ENCODE measurements at regions not wholly inside any gene's neighbourhood (a gene's known extent, or its start where the extent isn't known, plus 50 kb on each side); places are given as distances from the start of the nearest gene placed in this dataset.

DNA sequence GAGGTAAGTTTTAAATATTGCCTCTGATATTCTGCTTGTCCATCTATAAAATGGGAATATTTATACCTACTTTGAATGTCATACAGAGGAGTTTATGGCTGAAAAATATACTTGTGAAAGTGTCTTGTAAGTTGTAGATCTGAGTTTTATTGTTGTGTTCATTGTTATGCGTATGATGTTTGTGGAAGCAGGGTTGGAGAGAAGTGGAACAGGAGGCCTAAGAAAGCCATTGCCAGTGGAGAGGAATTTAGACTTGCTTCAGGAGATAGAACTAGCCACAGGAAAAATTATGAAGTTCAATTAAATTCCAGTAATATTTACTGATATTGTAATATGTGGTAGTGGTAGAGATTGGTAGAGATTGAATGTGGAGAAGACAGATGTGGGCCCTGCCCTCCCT is 491.9 kb upstream of the FANCL start:
- TF ChIP-seq, protein P1, sequence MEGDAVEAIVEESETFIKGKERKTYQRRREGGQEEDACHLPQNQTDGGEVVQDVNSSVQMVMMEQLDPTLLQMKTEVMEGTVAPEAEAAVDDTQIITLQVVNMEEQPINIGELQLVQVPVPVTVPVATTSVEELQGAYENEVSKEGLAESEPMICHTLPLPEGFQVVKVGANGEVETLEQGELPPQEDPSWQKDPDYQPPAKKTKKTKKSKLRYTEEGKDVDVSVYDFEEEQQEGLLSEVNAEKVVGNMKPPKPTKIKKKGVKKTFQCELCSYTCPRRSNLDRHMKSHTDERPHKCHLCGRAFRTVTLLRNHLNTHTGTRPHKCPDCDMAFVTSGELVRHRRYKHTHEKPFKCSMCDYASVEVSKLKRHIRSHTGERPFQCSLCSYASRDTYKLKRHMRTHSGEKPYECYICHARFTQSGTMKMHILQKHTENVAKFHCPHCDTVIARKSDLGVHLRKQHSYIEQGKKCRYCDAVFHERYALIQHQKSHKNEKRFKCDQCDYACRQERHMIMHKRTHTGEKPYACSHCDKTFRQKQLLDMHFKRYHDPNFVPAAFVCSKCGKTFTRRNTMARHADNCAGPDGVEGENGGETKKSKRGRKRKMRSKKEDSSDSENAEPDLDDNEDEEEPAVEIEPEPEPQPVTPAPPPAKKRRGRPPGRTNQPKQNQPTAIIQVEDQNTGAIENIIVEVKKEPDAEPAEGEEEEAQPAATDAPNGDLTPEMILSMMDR (IDR thresholded peaks at IDR 0.05) = no peak
- no peak for TF ChIP-seq POLR2A (IDR thresholded peaks at IDR 0.05)
